ENCODE measurements at regions not wholly inside any gene's neighbourhood (a gene's known extent, or its start where the extent isn't known, plus 50 kb on each side); places are given as distances from the start of the nearest gene placed in this dataset.

DNA sequence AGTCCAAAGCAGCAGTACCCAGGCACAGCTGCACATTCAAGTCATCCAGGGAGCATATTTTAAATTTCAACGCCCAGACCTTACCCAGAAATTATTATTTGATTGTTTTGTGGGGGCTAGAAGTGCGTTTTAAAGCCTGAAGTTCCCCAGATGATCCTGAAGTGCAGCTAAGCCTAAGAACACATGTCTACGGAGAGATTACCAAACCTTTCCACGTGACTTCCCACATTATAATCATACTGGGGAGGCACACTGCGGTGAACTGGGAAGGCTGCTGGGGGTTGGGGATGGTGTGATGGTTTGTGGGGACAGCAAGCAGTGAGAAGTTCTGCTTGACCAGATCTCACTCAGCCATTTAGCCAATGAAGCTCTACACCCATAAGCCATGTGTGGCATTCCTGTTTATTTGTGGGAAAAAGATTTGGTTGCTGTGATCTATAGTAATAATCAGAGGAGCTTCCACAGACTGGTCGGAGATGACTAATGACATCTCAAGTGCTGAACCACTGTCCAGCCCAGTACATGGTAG, 93.4 kb upstream of the CDH6 start:
- Mint-ChIP-seq H3K27ac (no peak overlapping the region), H3K36me3 (ENCODE audit: low read depth) (no peaks in the 10 kb centered on the region), H3K4me3 (no peak overlapping the region), H3K4me1 (ENCODE audit: low read depth) (no peaks in the 10 kb centered on the region), H3K9me3 (no peaks in the 10 kb centered on the region), H3K27me3 (no peaks in the 10 kb centered on the region)
- DNase-seq (no peak), ATAC-seq (no peak)
- TF ChIP-seq, protein P1, sequence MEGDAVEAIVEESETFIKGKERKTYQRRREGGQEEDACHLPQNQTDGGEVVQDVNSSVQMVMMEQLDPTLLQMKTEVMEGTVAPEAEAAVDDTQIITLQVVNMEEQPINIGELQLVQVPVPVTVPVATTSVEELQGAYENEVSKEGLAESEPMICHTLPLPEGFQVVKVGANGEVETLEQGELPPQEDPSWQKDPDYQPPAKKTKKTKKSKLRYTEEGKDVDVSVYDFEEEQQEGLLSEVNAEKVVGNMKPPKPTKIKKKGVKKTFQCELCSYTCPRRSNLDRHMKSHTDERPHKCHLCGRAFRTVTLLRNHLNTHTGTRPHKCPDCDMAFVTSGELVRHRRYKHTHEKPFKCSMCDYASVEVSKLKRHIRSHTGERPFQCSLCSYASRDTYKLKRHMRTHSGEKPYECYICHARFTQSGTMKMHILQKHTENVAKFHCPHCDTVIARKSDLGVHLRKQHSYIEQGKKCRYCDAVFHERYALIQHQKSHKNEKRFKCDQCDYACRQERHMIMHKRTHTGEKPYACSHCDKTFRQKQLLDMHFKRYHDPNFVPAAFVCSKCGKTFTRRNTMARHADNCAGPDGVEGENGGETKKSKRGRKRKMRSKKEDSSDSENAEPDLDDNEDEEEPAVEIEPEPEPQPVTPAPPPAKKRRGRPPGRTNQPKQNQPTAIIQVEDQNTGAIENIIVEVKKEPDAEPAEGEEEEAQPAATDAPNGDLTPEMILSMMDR (IDR thresholded peaks at IDR 0.05): no peak
- CTCF ChIA-PET: no interaction called here
- POLR2A ChIA-PET: no interaction called here
- intact Hi-C loops (cut with micrococcal nuclease): no loop called here

DNA sequence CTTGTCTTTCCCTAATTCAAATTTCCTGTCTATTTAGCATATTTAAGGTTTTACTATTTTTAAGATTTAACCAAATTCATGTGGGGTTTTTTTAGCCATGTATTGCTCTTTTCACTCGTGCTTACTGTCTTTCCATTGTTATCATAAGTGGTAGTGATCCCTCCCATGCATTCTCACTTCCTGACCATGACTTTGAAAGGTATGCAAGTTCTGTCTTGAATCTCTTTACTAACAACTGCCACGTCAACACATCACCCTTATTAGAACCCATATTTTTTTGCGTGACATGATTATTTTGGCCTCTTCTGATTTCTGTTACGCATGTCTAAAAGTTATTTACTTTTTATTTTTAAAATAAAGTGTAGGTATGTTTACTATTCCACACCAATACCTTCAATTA, 94.7 kb upstream of the CDH6 start:
- DNase-seq (no peak), ATAC-seq (no peak)
- no peak overlapping the region for H3K4me3 Mint-ChIP-seq
- intact Hi-C loops (cut with micrococcal nuclease): no loop called here
- H3K27ac Mint-ChIP-seq: no peak overlapping the region
- no peaks in the 10 kb centered on the region for H3K4me1 Mint-ChIP-seq (ENCODE audit: low read depth)
- CTCF ChIA-PET: no interaction called here
- TF ChIP-seq, protein P1 (IDR thresholded peaks at IDR 0.05): no peak
- no peaks in the 10 kb centered on the region for H3K36me3 Mint-ChIP-seq (ENCODE audit: low read depth)
- no peaks in the 10 kb centered on the region for H3K9me3 Mint-ChIP-seq
- POLR2A ChIA-PET: no interaction called here
- H3K27me3 Mint-ChIP-seq: no peaks in the 10 kb centered on the region

DNA sequence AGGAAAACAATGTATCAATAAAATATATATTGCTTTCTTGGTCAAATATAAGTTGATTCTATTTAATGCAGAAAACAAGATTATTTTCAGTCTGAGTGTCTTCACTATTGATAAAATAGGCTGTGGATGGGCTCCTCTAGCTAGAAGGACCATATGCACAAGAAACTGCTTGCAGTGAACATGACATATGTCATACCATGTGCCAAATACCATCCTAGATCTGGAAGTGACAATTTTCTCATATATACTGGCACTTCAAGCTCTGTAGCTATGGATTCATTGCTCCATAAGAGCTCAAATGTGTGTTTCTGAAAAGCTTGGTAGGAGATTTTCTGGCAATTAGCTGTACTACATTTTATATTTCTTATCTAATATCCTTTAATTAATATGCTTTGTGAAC, 95.6 kb upstream of the CDH6 start:
- Mint-ChIP-seq H3K9me3 (no peaks in the 10 kb centered on the region), H3K27me3 (no peaks in the 10 kb centered on the region), H3K36me3 (ENCODE audit: low read depth) (no peaks in the 10 kb centered on the region), H3K4me1 (ENCODE audit: low read depth) (no peaks in the 10 kb centered on the region), H3K27ac (no peak overlapping the region), H3K4me3 (no peak overlapping the region)
- POLR2A ChIA-PET: no interaction called here
- intact Hi-C loops (cut with micrococcal nuclease): no loop called here
- TF ChIP-seq, protein P1 (IDR thresholded peaks at IDR 0.05): no peak
- DNase-seq (no peak), ATAC-seq (no peak)
- CTCF ChIA-PET: no interaction called here

DNA sequence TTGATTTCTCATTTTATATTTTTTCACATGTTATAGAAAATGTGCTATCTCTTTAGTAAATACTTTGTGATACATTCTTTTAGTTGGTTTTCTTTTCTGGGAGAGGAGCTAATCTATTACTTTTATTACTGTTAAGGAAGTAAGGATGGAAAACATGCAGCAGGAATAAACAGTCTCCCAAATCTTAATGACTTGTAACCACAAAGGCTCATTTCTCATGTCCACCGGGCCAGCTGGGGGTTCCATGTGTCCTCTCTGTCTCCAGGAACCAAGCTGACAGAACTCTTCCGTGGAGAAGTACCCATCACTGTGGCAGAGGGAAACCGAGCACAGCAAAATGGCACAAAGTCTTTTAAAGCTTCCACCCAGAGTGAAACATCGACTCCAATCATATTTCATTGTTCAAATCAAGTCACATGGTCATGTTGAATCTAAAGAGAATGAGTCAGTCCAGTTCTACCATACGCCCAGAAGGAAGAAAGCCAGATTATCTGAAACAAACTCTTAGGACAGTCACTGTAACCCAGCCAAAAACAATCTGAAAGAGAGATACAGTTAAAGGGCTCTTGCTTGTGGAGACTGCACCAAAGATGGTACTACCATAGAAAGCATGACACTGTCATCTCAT, 97.1 kb upstream of the CDH6 start:
- Mint-ChIP-seq H3K4me1 (ENCODE audit: low read depth) (no peaks in the 10 kb centered on the region), H3K27ac (no peak overlapping the region), H3K9me3 (no peaks in the 10 kb centered on the region), H3K27me3 (no peaks in the 10 kb centered on the region), H3K4me3 (no peak overlapping the region), H3K36me3 (ENCODE audit: low read depth) (no peaks in the 10 kb centered on the region)
- ATAC-seq (no peak), DNase-seq (no peak)
- intact Hi-C loops (cut with micrococcal nuclease): no loop called here
- ChIA-PET CTCF (no interaction called here), POLR2A (no interaction called here)
- TF ChIP-seq, protein P1 (IDR thresholded peaks at IDR 0.05): no peak

DNA sequence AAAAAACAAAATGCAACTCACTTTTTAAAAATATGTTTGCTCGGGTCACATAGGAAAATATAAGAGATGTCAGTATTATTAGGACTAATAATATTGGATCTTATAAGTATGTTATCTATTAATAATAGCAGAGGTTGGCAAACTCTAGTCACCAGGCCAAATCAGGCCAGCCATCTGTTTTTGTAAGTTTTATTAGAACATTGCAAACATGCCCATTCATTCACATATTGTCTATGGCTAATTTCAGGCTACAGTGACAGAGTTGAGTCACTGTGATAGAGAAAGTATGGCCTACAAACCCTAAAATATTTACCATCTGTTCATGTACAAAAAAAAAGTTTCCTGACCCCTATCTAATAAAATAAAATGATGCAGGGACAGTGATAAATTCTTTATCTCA, 97.7 kb upstream of the CDH6 start:
- no peaks in the 10 kb centered on the region for H3K36me3 Mint-ChIP-seq (ENCODE audit: low read depth)
- no peaks in the 10 kb centered on the region for H3K9me3 Mint-ChIP-seq
- DNase-seq: no peak
- intact Hi-C loops (cut with micrococcal nuclease): no loop called here
- H3K4me1 Mint-ChIP-seq (ENCODE audit: low read depth): no peaks in the 10 kb centered on the region
- H3K27me3 Mint-ChIP-seq: no peaks in the 10 kb centered on the region
- CTCF ChIA-PET: no interaction called here
- ATAC-seq: no peak
- TF ChIP-seq, protein P1 (IDR thresholded peaks at IDR 0.05): no peak
- H3K27ac Mint-ChIP-seq: no peak overlapping the region
- no peak overlapping the region for H3K4me3 Mint-ChIP-seq
- POLR2A ChIA-PET: no interaction called here
